Mucosa of descending colon (tissue), 3 donors: ENCODE measurements at regions not wholly inside any gene's neighbourhood (a gene's known extent, or its start where the extent isn't known, plus 50 kb on each side); places are given as distances from the start of the nearest gene placed in this dataset.

Experiments
- ATAC-seq: fragments of 200-7000 bp; cut with Tn5 transposase; one replicate; pipeline ENCODE4 v1.9.1; 2020; ENCODE audit warnings: mild to moderate bottlenecking, moderate library complexity
- DNase-seq, 3 donors: peaks; one replicate each; pipeline ENCODE4 v3.0.0-alpha.2; 2020
- H3K36me3 ChIP-seq: fragments of 200-600 bp; one replicate; pipeline ENCODE4 v1.8.0; 2021; ENCODE audit warnings: low read depth, mild to moderate bottlenecking
- H3K4me1 ChIP-seq: fragments of 200-600 bp; one replicate; pipeline ENCODE4 v1.8.0; 2021; ENCODE audit warnings: low read depth, mild to moderate bottlenecking
- H3K4me3 ChIP-seq: fragments of 200-600 bp; one replicate; pipeline ENCODE4 v1.8.0; 2021; ENCODE audit warnings: mild to moderate bottlenecking
- H3K9me3 ChIP-seq: fragments of 200-600 bp; one replicate; pipeline ENCODE4 v1.8.0; 2021; ENCODE audit warnings: mild to moderate bottlenecking
- CTCF ChIP-seq: fragments of 200-600 bp; IDR thresholded peaks from one replicate; pipeline ENCODE4 v1.8.0; 2022; ENCODE audit warnings: antibody characterized with exemption, mild to moderate bottlenecking
- intact Hi-C, 2 donors: fragments of 100-400 bp; cut with DNase I in 1 of 2; cut with micrococcal nuclease in 1 of 2; formaldehyde crosslinking; loops; one replicate each; pipeline versions ENCODE4 v1.11.0 to v1.11.1; 2022; cut with DNase I, micrococcal nuclease
- donor health status: DM: no; HTN: no; CAD: no; lungs with moderate emphysema.
- donor health status: DM: no; HTN: no; CAD: no.
- donor health status: DM: no; HTN: yes; CAD: no.

- DNase-seq: no peak
- TF ChIP-seq CTCF: no peak
Measured at GRCh38 chr11:45473341-45473895, 187.3 kb upstream of the SYT13 start.

GRCh38 chr11:45472716-45473317 lies 186.7 kb upstream of the SYT13 start:
- Histone ChIP-seq H3K36me3 (no peaks in the 10 kb centered on the region), H3K4me1 (no peaks in the 10 kb centered on the region), H3K9me3 (no peaks in the 10 kb centered on the region), H3K4me3 (no peak overlapping the region)
- DNase-seq (no peak), ATAC-seq (no peak)
- TF ChIP-seq CTCF: no peak
- intact Hi-C loops: no loop called here

More at GRCh38 chr11:45473341-45473895, 187.3 kb upstream of the SYT13 start:
- H3K4me3 ChIP-seq: no peak overlapping the region
- no peaks in the 10 kb centered on the region for H3K4me1 ChIP-seq
- H3K9me3 ChIP-seq: no peaks in the 10 kb centered on the region
- no peaks in the 10 kb centered on the region for H3K36me3 ChIP-seq
- intact Hi-C loops: no loop called here
- ATAC-seq: peak; percentile 14

- no peak for TF ChIP-seq CTCF
- H3K4me3 ChIP-seq: no peak overlapping the region
- H3K4me1 ChIP-seq: no peaks in the 10 kb centered on the region
- DNase-seq (no peak), ATAC-seq (no peak)
- H3K9me3 ChIP-seq: no peaks in the 10 kb centered on the region
- H3K36me3 ChIP-seq: no peaks in the 10 kb centered on the region
- intact Hi-C loops: no loop called here
Measured at GRCh38 chr11:45471266-45471665, 185.1 kb upstream of the SYT13 start.

GRCh38 chr11:45470794-45471167 lies 184.6 kb upstream of the SYT13 start:
- intact Hi-C loops: no loop called here
- Histone ChIP-seq H3K4me1 (no peaks in the 10 kb centered on the region), H3K36me3 (no peaks in the 10 kb centered on the region), H3K4me3 (no peak overlapping the region), H3K9me3 (no peaks in the 10 kb centered on the region)
- TF ChIP-seq CTCF: no peak
- ATAC-seq (no peak), DNase-seq (no peak)

- no peak for DNase-seq
- Histone ChIP-seq H3K36me3 (no peaks in the 10 kb centered on the region), H3K9me3 (no peaks in the 10 kb centered on the region), H3K4me3 (no peak overlapping the region), H3K4me1 (no peaks in the 10 kb centered on the region)
- intact Hi-C loops: no loop called here
- ATAC-seq: no peak
- no peak for TF ChIP-seq CTCF
Measured at GRCh38 chr11:45470151-45470793, 184.1 kb upstream of the SYT13 start.
